Stimulated activated CD8-positive, alpha-beta memory T cell treated with anti-CD3 and anti-CD28 coated beads, Interleukin-15, amount 100 ng/mL, for 4 hours (primary cell): ENCODE measurements at regions not wholly inside any gene's neighbourhood (a gene's known extent, or its start where the extent isn't known, plus 50 kb on each side); places are given as distances from the start of the nearest gene placed in this dataset.
"Not testable (repeated sequence)": the region's sequence is repeated elsewhere in the genome, so short reads cannot be mapped to it uniquely, and the experiment has no call there.

Experiments
- DNase-seq, 2 donors: peaks; one replicate each; pipeline ENCODE4 v3.0.0-alpha.2; 2020; ENCODE audit warnings: low read depth in 2 of 2

DNA sequence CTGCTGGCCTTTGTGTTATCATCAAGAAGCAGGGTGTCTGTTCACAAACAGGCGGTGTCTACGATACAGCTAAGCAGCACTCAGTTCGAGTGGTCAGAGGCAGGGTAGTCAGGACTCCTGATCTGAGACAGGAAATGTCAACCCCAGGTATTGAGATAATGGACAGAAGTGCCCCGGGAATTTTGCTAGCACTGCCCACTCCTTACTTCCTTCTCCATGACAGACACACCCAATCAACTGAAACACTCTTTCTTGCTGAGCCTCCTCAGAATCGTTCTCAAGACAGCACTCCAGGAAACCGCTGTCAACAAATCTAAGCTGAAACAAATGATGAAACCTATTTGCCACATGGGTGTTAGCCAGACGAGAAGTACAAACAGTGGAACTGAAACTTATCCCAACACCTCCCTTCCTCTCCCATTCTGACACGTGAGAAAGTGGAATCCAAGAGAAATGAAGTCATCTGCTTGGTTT lies 109.3 kb downstream of the GTF2IRD2B start:
- DNase-seq = not testable (repeated sequence)

GRCh38 chr7:75205367-75206085 lies 113.1 kb downstream of the GTF2IRD2B start:
- not testable (repeated sequence) for DNase-seq

- DNase-seq = not testable (repeated sequence)
These were observed 123.1 kb downstream of the GTF2IRD2B start for GRCh38 chr7:75215460-75215859.

GRCh38 chr7:75216963-75217362 lies 124.6 kb downstream of the GTF2IRD2B start:
- not testable (repeated sequence) for DNase-seq

DNA sequence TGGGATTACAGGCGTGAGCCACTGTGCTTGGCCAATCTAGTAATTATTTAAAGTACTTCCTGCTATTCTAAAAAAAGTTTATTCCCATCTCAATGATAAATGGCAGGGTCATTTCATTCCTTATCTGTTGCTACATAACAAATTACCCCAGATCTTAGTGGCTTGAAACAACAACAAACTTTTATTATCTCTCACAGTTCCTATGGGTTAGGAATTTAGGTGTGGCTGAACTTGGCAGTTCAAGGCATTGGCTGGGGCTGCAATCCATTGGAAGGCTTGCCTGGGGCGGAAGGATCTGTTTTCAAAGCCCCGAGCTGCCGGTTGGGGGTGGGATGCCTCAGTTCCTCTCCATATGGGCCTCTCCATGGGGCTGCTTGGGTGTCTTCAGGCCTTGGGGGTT lies 133.7 kb downstream of the GTF2IRD2B start:
- DNase-seq = not testable (repeated sequence)

GRCh38 chr7:75229558-75229957 lies 137.2 kb downstream of the GTF2IRD2B start:
- DNase-seq = not testable (repeated sequence)

- not testable (repeated sequence) for DNase-seq
These were observed 138.2 kb downstream of the GTF2IRD2B start for GRCh38 chr7:75230558-75230957.

DNA sequence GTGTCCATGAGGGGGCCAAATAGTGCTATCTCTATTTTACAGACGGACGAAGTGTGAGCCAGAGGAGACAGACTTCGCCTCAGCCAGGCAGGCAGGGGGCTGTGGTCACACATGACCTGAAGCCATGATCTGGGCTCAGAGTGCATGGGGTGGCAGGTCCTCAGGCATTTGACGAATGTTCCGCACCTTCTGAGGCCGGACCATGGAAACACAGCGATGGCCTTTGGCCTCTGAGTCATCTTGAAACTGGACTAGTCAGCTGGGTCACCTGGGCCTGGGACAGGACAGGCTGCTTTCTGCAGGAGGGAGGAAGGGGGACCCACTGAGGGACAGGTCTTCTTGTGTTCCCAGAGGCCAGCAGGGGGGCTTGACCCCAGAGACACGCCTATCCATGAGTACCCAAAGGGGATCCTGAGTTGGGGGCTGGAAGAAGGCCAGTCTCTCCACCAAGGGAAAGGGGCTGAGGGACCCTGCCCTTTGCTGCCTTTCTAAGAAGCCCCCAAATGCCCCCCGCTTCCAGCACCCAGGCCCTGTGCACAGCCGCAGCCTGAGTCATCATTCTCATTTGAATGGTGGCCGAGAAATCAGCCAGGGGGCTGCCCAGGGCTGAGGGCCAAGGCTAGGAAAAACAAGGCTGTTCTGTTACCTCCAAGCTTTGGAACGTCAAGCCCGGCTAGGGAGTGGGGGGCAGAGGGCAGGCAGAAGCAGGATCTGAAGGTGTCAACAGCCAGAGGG lies 142.9 kb downstream of the GTF2IRD2B start:
- DNase-seq = not testable (repeated sequence)

DNA sequence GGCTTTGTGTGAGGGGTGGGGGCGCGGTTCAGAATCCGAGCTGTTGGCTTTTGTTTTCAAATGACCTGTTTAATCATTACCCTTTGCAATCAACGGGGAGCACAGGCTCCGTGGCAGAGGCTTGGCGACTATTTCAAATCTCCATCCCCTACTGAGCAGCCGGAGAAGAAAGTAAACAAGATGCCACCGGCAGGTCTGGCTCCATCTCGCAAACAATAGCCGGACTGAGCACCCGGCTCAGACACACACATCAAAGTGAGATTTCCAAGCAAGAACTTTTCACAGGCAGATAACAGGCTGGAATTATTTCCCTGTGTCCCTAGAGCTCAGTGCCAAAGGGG lies 143.4 kb downstream of the GTF2IRD2B start:
- not testable (repeated sequence) for DNase-seq

DNA sequence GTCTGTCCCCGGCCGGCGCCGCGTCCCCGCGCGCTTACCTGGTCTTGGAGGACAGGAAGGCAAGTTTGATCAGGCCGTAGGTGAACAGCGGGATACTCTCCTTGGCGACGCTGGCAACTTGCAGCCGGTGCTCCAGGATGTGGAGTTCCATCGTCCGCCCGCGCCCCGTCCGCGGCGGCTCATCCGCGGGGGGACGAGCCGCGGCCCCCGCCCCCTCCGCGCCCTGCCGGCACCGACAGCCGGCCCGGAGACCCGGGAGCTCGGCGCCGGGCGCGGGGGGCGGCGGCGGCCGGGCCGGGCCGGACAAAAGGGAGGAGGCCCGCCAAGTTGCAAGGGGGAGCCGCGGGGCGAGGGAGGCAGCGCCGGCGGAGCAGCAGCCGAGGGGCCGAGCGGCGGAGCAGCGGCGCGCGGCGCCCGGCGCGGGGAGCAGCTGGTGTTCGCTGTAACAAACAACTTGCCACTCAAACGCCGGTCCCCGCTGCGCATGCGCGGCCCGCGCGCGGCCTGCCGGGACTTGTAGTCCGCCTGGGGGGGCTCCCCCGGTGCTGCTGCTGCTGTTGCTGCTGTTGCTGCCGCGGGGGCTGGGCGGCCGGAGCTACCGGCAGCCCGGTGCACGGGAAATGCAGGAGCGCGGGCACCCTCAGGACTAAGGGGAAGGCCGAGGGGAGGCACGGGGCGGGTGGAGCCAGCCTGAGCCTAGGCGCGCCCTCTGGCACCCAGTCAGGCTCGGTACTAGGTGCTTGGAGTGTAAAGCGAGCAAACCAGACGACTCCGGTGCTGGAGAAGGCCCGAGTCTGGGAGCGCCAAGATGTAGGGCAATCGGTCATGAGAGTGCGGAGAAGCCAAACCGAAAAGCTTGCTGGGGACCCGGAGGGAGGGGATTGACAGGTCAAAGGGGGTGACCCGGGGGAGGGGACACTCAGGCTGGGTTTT lies 145.1 kb downstream of the GTF2IRD2B start:
- peak in 1 of 2 donors; percentile 40 for DNase-seq

DNA sequence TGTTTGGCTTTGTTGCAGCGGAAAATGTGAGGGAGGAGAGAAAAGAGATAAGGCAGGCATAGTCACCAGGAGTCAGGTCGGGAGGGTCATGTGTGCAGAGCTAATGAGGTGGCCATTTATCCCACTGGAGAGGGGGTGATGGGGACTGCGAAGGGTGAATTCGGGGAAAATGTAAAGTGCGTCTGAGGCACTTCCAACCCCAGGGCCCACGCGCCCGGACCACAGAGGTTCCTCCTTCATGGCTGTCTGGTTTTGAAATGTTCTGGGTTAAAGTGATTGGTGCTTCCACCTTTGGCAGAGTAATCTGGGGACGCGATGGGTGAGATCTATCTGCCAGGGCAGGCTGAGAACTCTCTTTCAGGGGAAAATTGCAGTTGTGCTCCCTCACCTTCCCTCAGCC lies 145.9 kb downstream of the GTF2IRD2B start:
- DNase-seq = not testable (repeated sequence)

GRCh38 chr7:75243638-75244037 lies 151.2 kb downstream of the GTF2IRD2B start:
- not testable (repeated sequence) for DNase-seq

DNA sequence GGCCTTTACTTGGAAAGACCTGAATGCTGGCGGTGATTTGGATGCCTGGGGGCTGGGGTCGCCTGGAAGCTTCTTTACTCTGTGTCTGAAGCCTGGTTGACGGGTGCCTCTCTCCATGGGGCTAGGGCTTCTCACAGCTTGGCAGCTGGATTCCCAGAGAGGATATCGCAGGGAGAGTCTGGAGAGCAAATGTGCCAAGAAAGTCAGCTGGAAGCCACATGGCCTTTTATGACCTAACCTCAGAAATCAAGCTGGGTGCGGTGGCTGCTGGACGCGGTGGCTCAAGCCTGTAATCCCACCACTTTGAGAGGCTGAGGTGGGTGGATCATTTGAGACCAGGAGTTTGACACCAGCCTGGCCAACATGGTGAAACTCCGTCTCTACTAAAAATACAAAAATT lies 147.2 kb upstream of the TRIM73 start:
- DNase-seq = not testable (repeated sequence)

DNA sequence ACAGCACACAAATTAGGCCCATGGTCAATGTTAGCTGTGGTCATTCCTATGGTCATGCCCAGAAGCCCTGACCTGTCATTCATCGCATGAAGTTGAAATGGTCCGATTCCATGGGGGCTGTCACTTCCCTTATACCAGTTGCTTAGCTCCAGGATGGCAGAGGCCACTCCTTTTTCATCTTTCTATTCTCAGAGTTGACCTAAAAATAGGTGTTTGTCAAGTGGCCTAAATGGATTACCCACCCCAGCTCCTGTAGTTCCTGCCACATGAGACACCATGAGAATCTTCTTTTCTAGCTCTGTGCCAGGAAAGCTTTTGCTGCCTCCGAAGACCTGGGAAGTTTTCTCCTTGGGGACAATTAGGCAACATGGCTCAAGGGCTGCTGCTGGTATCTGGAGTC lies 141.2 kb upstream of the TRIM73 start:
- DNase-seq = not testable (repeated sequence)

DNA sequence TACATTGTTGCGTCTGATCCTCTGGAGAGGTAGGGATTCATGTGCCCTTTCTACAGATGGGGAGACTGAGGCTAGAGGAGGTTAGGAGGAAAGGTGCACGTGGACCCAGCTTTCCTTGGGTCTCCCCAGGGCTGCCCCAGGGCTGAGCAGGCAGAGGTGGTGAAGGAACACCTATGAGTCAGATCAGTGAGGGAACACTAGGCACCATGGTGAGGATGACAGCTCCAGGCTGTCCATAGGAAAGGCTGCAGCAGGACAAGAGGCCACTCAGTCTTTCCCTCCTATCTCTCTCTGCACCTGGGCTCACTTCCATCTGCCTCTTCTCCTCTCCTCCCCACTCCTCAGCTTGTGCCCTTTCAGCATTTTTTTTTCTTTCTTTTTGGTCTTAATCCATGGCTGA lies 138.0 kb upstream of the TRIM73 start:
- DNase-seq = not testable (repeated sequence)

- DNase-seq = not testable (repeated sequence)
These were observed 135.9 kb upstream of the TRIM73 start for GRCh38 chr7:75259454-75260003.

GRCh38 chr7:75261660-75262059 lies 133.8 kb upstream of the TRIM73 start:
- not testable (repeated sequence) for DNase-seq

- DNase-seq = not testable (repeated sequence)
These were observed 127.3 kb upstream of the TRIM73 start for GRCh38 chr7:75268158-75268557.

- DNase-seq = not testable (repeated sequence)
These were observed 126.3 kb upstream of the TRIM73 start for GRCh38 chr7:75269159-75269558.

DNA sequence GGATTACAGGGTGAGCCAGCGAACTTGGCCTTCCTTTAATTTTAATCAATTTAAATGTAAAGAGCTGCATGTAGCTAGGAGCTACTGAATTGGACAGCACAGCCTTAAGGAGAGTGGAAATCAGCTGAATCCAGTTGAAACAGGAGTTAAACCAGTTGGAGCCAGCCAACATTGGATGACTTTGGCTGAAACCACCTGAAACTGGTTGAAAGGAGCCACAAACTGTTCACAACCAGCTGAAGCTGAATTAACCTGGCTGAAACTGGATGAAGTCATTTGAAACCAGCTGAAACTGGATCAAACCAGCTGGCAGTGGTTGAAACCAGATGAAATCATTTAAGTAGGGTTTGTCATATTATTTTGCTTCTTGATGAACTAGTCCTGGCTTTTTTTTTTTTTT lies 121.3 kb upstream of the TRIM73 start:
- DNase-seq = not testable (repeated sequence)
